Thyroid gland (tissue), 4 donors: ENCODE measurements at regions not wholly inside any gene's neighbourhood (a gene's known extent, or its start where the extent isn't known, plus 50 kb on each side); places are given as distances from the start of the nearest gene placed in this dataset.

ENCODE experiments used
- POLR2A ChIP-seq, 2 donors: fragments of 450-650 bp; IDR thresholded peaks; one replicate each; pipeline ENCODE4 v1.6.1; 2017; ENCODE audit warnings: antibody characterized with exemption in 2 of 2, mild to moderate bottlenecking in 2 of 2, moderate library complexity in 1 of 2
- TF ChIP-seq, protein P1 (sequence below), 6 experiments: fragments of 200-600 bp in 3 of 6; fragments of 450-650 bp in 3 of 6; sonication (generic) in 3 of 6; IDR thresholded peaks; one replicate each; pipeline ENCODE4 v1.5.1; 2016 to 2019; ENCODE audit warnings: antibody characterized with exemption in 6 of 6, mild to moderate bottlenecking in 2 of 6, inconsistent platforms in 1 of 6, moderate library complexity in 1 of 6

DNA sequence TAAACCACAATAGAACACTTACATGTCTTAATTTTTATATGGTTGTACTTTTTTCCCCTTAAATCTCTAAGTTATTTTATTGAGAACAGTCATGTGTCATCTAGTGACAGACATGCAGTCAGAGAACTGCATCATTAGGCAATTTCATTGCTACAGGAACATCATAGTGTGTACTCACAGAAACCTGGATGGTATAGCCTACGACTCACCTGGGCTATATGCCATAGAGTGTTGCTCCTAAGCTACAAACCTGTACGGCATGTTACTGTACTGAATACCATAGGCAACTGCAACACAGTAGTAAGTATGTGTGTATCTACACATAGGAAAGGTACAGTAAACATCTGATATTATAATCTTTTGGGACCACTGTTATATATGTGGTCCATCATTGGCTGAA, 557.6 kb downstream of the PRKD1 start:
- TF ChIP-seq, protein P1, sequence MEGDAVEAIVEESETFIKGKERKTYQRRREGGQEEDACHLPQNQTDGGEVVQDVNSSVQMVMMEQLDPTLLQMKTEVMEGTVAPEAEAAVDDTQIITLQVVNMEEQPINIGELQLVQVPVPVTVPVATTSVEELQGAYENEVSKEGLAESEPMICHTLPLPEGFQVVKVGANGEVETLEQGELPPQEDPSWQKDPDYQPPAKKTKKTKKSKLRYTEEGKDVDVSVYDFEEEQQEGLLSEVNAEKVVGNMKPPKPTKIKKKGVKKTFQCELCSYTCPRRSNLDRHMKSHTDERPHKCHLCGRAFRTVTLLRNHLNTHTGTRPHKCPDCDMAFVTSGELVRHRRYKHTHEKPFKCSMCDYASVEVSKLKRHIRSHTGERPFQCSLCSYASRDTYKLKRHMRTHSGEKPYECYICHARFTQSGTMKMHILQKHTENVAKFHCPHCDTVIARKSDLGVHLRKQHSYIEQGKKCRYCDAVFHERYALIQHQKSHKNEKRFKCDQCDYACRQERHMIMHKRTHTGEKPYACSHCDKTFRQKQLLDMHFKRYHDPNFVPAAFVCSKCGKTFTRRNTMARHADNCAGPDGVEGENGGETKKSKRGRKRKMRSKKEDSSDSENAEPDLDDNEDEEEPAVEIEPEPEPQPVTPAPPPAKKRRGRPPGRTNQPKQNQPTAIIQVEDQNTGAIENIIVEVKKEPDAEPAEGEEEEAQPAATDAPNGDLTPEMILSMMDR (IDR thresholded peaks at IDR 0.05): no peak
- no peak for TF ChIP-seq POLR2A (IDR thresholded peaks at IDR 0.05)
